ENCODE measurements at regions not wholly inside any gene's neighbourhood (a gene's known extent, or its start where the extent isn't known, plus 50 kb on each side); places are given as distances from the start of the nearest gene placed in this dataset.

DNA sequence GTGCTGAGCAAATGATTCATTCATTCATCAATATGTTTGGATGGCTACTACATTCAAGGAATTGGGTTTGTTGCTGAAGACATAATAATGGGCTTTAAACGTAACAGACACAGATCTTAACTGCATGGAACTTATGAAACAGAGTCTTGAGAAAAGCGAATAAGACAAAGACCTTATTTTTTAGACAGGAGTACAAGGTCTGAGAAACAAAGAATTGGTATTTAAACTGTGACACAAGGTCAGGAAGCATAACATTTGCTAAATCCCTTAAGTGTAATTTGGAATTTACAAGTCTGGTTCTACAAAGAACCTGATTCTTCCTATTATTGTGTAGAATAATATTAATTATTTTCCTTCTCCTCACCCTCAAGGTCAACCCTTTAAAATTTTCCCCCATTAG is 565.4 kb upstream of the RGS18 start:
- TF ChIP-seq POLR2A (IDR thresholded peaks at IDR 0.05) (no peak), POLR2AphosphoS5 (IDR thresholded peaks at IDR 0.05) (no peak)
- TF ChIP-seq, protein P1, sequence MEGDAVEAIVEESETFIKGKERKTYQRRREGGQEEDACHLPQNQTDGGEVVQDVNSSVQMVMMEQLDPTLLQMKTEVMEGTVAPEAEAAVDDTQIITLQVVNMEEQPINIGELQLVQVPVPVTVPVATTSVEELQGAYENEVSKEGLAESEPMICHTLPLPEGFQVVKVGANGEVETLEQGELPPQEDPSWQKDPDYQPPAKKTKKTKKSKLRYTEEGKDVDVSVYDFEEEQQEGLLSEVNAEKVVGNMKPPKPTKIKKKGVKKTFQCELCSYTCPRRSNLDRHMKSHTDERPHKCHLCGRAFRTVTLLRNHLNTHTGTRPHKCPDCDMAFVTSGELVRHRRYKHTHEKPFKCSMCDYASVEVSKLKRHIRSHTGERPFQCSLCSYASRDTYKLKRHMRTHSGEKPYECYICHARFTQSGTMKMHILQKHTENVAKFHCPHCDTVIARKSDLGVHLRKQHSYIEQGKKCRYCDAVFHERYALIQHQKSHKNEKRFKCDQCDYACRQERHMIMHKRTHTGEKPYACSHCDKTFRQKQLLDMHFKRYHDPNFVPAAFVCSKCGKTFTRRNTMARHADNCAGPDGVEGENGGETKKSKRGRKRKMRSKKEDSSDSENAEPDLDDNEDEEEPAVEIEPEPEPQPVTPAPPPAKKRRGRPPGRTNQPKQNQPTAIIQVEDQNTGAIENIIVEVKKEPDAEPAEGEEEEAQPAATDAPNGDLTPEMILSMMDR (IDR thresholded peaks at IDR 0.05), result no peak
